Esophagus muscularis mucosa (tissue), 4 donors: ENCODE measurements at regions not wholly inside any gene's neighbourhood (a gene's known extent, or its start where the extent isn't known, plus 50 kb on each side); places are given as distances from the start of the nearest gene placed in this dataset.

Experiments used
- CTCF ChIP-seq, 3 experiments: fragments of 200-600 bp in 2 of 3; fragments of 450-650 bp in 1 of 3; sonication (generic) in 2 of 3; IDR thresholded peaks; one replicate each; pipeline ENCODE4 v1.5.1; 2017 to 2019; ENCODE audit warnings: antibody characterized with exemption in 3 of 3, mild to moderate bottlenecking in 2 of 3, moderate library complexity in 1 of 3
- EP300 ChIP-seq: sonication (generic); formaldehyde crosslinking; IDR thresholded peaks from one replicate; pipeline ENCODE4 v1.6.1; 2017; ENCODE audit warnings: antibody characterized with exemption
- POLR2AphosphoS5 ChIP-seq, 2 donors: sonication (generic); formaldehyde crosslinking; IDR thresholded peaks; one replicate each; pipeline ENCODE4 v1.6.1; 2017; ENCODE audit warnings: antibody characterized with exemption in 2 of 2

- TF ChIP-seq CTCF (IDR thresholded peaks at IDR 0.05), result no peak
- TF ChIP-seq POLR2AphosphoS5 (IDR thresholded peaks at IDR 0.05), result no peak
- no peak for TF ChIP-seq EP300
Observed at GRCh38 chr2:239768907-239769553, 256.1 kb downstream of the NDUFA10 start.
